Astrocyte (in vitro differentiated cells and primary cell): ENCODE measurements at regions not wholly inside any gene's neighbourhood (a gene's known extent, or its start where the extent isn't known, plus 50 kb on each side); places are given as distances from the start of the nearest gene placed in this dataset.

Experiments
- DNase-seq: peaks from one replicate; pipeline ENCODE4 v3.0.0-alpha.2; 2010; ENCODE audit warnings: low read depth
- FAIRE-seq: peaks from 2 replicates; lab custom pipeline; 2011; peaks lifted over from hg19 to GRCh38; lab: Jason Lieb, UNC
- H2AFZ ChIP-seq: 2 replicates; pipeline ENCODE4 v1.6.0; 2012; ENCODE audit warnings: low read depth, low read length, inconsistent platforms
- H3K27ac ChIP-seq: 2 replicates; pipeline ENCODE4 v1.5.1; 2011; ENCODE audit warnings: low read depth, low read length, inconsistent platforms
- H3K27me3 ChIP-seq: 2 replicates; pipeline ENCODE4 v1.6.0; 2011; ENCODE audit warnings: low read length, inconsistent platforms; ENCODE audit not compliant: insufficient read depth
- H3K36me3 ChIP-seq: 2 replicates; pipeline ENCODE4 v1.5.1; 2011; ENCODE audit warnings: low read length, inconsistent platforms; ENCODE audit not compliant: insufficient read depth
- H3K4me1 ChIP-seq: 2 replicates; pipeline ENCODE4 v1.5.1; 2011; ENCODE audit warnings: low read length, inconsistent platforms; ENCODE audit not compliant: insufficient read depth
- H3K4me2 ChIP-seq: 2 replicates; pipeline ENCODE4 v1.6.0; 2012; ENCODE audit warnings: low read length, inconsistent platforms
- H3K4me3 ChIP-seq: 2 replicates; pipeline ENCODE4 v1.5.1; 2011; ENCODE audit warnings: low read depth, mild to moderate bottlenecking, low read length, inconsistent platforms; ENCODE audit not compliant: insufficient read depth
- H3K79me2 ChIP-seq: 2 replicates; pipeline ENCODE4 v1.6.0; 2012; ENCODE audit warnings: mild to moderate bottlenecking, low read length, inconsistent platforms; ENCODE audit not compliant: insufficient read depth
- H3K9ac ChIP-seq: 2 replicates; pipeline ENCODE4 v1.6.0; 2012; ENCODE audit warnings: mild to moderate bottlenecking, low read length, inconsistent platforms
- H3K9me3 ChIP-seq: 2 replicates; pipeline ENCODE4 v1.5.1; 2012; ENCODE audit warnings: low read depth, mild to moderate bottlenecking, low read length, inconsistent platforms; ENCODE audit not compliant: insufficient read depth
- H4K20me1 ChIP-seq: 2 replicates; pipeline ENCODE4 v1.6.0; 2012; ENCODE audit warnings: low read length, inconsistent platforms; ENCODE audit not compliant: insufficient read depth
- H3K27ac Mint-ChIP-seq: one replicate; pipeline ENCODE4 v1.8.0; 2021; ENCODE audit warnings: mild to moderate bottlenecking, mixed read lengths; ENCODE audit not compliant: unreplicated experiment
- H3K27me3 Mint-ChIP-seq: one replicate; pipeline ENCODE4 v1.8.0; 2021; ENCODE audit warnings: low read depth, mixed read lengths; ENCODE audit not compliant: unreplicated experiment
- H3K36me3 Mint-ChIP-seq: one replicate; pipeline ENCODE4 v1.8.0; 2021; ENCODE audit warnings: low read depth, mixed read lengths; ENCODE audit not compliant: unreplicated experiment
- H3K4me1 Mint-ChIP-seq: one replicate; pipeline ENCODE4 v1.8.0; 2021; ENCODE audit warnings: low read depth, mixed read lengths; ENCODE audit not compliant: unreplicated experiment
- H3K4me3 Mint-ChIP-seq: one replicate; pipeline ENCODE4 v1.8.0; 2021; ENCODE audit warnings: mild to moderate bottlenecking, moderate library complexity, mixed read lengths; ENCODE audit not compliant: unreplicated experiment
- H3K9me3 Mint-ChIP-seq: one replicate; pipeline ENCODE4 v1.8.0; 2021; ENCODE audit warnings: mild to moderate bottlenecking, mixed read lengths; ENCODE audit not compliant: unreplicated experiment
- EZH2 ChIP-seq: IDR thresholded peaks from 2 replicates; pipeline ENCODE4 v1.6.1; 2012; ENCODE audit warnings: mild to moderate bottlenecking, low read length, inconsistent platforms; ENCODE audit not compliant: insufficient read depth
- TF ChIP-seq, protein P1 (sequence below): IDR thresholded peaks from 2 replicates; pipeline ENCODE4 v1.5.1; 2011; ENCODE audit warnings: low read depth, mild to moderate bottlenecking, inconsistent platforms, low read length, moderate library complexity; ENCODE audit not compliant: insufficient read depth

DNA sequence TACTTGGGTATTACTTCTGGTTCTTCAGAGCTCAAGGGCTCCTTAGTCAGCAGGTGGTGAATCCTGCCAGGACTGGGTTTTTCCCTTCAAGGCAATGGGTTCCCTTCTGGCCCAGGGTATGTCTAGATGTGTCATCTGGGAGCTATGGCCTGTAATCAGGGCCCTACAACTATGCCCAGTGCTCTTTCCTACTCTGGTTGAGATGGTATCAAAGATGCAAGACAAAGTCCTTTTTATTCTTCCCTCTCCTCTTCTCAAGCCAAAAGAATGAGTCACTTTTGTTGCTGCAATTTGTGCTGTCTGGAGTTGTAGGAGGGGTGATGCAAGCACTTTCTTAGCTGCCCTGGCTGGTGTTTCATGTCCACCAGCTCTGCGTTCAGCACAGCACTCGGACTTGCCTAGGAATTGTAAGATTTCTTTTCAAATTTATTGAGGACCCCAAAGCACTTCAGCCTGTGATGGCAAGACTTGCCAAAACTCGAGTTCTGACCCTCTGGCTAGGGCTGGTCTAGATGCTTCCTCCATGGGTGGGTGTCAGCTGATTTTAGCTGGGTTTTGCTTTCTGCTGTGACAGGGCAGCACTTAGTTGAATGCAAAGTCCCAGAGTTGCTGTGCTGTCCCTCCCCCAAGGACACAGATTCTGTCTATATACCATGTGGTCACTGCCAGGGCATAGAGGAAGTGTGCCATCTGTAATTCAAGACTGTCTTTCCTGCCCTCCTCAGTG, 129.2 kb upstream of the CBLB start:
- H3K27ac ChIP-seq, result peak overlapping the region; percentile 86
- H3K27me3 ChIP-seq, result no peaks in the 10 kb centered on the region
- peaks cover 7% of the 10 kb centered on the region for H3K9me3 Mint-ChIP-seq
- H3K9ac ChIP-seq, result peak overlapping the region; percentile 73
- peaks cover 11% of the 10 kb centered on the region for H3K4me1 Mint-ChIP-seq
- no peaks in the 10 kb centered on the region for H3K36me3 ChIP-seq
- H3K27me3 Mint-ChIP-seq, result no peaks in the 10 kb centered on the region
- TF ChIP-seq EZH2, result no peak
- TF ChIP-seq, protein P1, sequence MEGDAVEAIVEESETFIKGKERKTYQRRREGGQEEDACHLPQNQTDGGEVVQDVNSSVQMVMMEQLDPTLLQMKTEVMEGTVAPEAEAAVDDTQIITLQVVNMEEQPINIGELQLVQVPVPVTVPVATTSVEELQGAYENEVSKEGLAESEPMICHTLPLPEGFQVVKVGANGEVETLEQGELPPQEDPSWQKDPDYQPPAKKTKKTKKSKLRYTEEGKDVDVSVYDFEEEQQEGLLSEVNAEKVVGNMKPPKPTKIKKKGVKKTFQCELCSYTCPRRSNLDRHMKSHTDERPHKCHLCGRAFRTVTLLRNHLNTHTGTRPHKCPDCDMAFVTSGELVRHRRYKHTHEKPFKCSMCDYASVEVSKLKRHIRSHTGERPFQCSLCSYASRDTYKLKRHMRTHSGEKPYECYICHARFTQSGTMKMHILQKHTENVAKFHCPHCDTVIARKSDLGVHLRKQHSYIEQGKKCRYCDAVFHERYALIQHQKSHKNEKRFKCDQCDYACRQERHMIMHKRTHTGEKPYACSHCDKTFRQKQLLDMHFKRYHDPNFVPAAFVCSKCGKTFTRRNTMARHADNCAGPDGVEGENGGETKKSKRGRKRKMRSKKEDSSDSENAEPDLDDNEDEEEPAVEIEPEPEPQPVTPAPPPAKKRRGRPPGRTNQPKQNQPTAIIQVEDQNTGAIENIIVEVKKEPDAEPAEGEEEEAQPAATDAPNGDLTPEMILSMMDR, result no peak
- no peaks in the 10 kb centered on the region for H3K79me2 ChIP-seq
- peak overlapping the region; percentile 66 for H2AFZ ChIP-seq
- DNase-seq (peak; percentile 98), FAIRE-seq (peak; percentile 87)
- peak overlapping the region; percentile 2 for H3K4me3 Mint-ChIP-seq
- H3K9me3 ChIP-seq, result no peaks in the 10 kb centered on the region
- H3K4me1 ChIP-seq, result peaks cover 5% of the 10 kb centered on the region
- peak overlapping the region; percentile 99 for H3K27ac Mint-ChIP-seq
- H3K36me3 Mint-ChIP-seq, result no peaks in the 10 kb centered on the region
- H3K4me2 ChIP-seq, result peak overlapping the region; percentile 75
- no peaks in the 10 kb centered on the region for H4K20me1 ChIP-seq
- H3K4me3 ChIP-seq, result peak overlapping the region; percentile 36

DNA sequence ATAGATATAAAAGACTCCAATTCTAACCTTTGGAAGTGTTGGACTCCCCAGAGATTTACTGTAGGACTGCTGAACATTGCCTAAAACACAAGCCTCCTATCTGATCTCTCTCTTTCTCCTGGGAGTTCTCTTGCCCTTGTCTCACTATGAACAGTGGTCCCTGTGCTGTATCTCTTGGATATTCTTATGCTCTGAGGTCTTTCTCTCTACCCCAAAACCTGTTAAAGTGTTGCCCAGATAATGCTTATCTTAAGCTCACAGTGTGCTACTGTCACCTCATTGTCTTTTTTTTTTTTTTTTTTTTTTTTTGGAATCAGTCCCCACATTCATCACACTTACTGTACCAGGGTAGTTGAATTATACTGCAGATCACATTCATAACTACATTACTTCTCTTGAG, 131.0 kb upstream of the CBLB start:
- peaks cover 16% of the 10 kb centered on the region for H3K4me1 ChIP-seq
- H3K27me3 ChIP-seq, result no peaks in the 10 kb centered on the region
- Mint-ChIP-seq H3K4me1 (peaks cover 17% of the 10 kb centered on the region), H3K27ac (no peak overlapping the region), H3K4me3 (no peak overlapping the region), H3K36me3 (no peaks in the 10 kb centered on the region), H3K9me3 (peaks cover 3% of the 10 kb centered on the region), H3K27me3 (no peaks in the 10 kb centered on the region)
- no peaks in the 10 kb centered on the region for H3K36me3 ChIP-seq
- no peak overlapping the region for H3K4me3 ChIP-seq
- no peak overlapping the region for H3K4me2 ChIP-seq
- H3K9me3 ChIP-seq, result no peaks in the 10 kb centered on the region
- no peaks in the 10 kb centered on the region for H3K79me2 ChIP-seq
- DNase-seq (no peak), FAIRE-seq (no peak)
- H3K9ac ChIP-seq, result no peak overlapping the region
- H4K20me1 ChIP-seq, result no peaks in the 10 kb centered on the region
- H2AFZ ChIP-seq, result no peak overlapping the region
- TF ChIP-seq, protein P1, result no peak
- TF ChIP-seq EZH2, result no peak
- H3K27ac ChIP-seq, result no peak overlapping the region

DNA sequence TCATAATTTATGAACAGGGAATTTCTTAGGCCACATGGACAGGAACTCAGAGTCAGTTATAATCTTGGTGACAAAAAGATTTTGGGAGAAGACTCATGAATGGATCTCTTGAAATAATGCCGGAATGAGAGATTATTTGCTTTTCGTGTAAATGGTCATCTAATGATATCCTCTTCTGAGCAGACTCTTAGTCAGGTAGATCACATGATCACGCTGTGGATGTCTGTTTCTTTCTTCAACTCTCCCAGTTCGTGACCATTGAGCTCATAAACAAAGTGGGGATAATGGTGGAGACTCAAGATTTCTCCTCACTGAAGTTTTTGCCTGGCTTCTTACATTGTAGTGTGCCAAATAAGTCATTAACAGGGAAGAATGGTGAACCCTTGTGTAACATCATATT, 133.1 kb upstream of the CBLB start:
- no peaks in the 10 kb centered on the region for H3K27me3 Mint-ChIP-seq
- H3K36me3 Mint-ChIP-seq, result no peaks in the 10 kb centered on the region
- H4K20me1 ChIP-seq, result no peaks in the 10 kb centered on the region
- H3K79me2 ChIP-seq, result no peaks in the 10 kb centered on the region
- H3K27me3 ChIP-seq, result no peaks in the 10 kb centered on the region
- H3K4me1 ChIP-seq, result peaks cover 23% of the 10 kb centered on the region
- H3K4me3 Mint-ChIP-seq, result no peak overlapping the region
- no peak overlapping the region for H2AFZ ChIP-seq
- no peak overlapping the region for H3K4me2 ChIP-seq
- H3K9ac ChIP-seq, result no peak overlapping the region
- H3K27ac ChIP-seq, result no peak overlapping the region
- DNase-seq (no peak), FAIRE-seq (no peak)
- no peak overlapping the region for H3K4me3 ChIP-seq
- H3K9me3 Mint-ChIP-seq, result peaks cover 3% of the 10 kb centered on the region
- H3K4me1 Mint-ChIP-seq, result peaks cover 17% of the 10 kb centered on the region
- no peaks in the 10 kb centered on the region for H3K9me3 ChIP-seq
- TF ChIP-seq, protein P1, result no peak
- no peak for TF ChIP-seq EZH2
- H3K36me3 ChIP-seq, result no peaks in the 10 kb centered on the region
- H3K27ac Mint-ChIP-seq, result no peak overlapping the region
